HG03558 (cell line): ENCODE measurements at regions not wholly inside any gene's neighbourhood (a gene's known extent, or its start where the extent isn't known, plus 50 kb on each side); places are given as distances from the start of the nearest gene placed in this dataset.
"Not testable (repeated sequence)": the region's sequence is repeated elsewhere in the genome, so short reads cannot be mapped to it uniquely, and the experiment has no call there.

ENCODE experiments used
- ATAC-seq: cut with Tn5 transposase; IDR thresholded peaks from one replicate; pipeline ENCODE4 v1.9.1; 2021; ENCODE audit warnings: moderate number of reproducible peaks; ENCODE audit not compliant: unreplicated experiment; ENCODE audit errors: extremely low read depth

GRCh38 chr1:157411064-157411463, 141.3 kb downstream of the FCRL5 start:
- ATAC-seq, result no peak

DNA sequence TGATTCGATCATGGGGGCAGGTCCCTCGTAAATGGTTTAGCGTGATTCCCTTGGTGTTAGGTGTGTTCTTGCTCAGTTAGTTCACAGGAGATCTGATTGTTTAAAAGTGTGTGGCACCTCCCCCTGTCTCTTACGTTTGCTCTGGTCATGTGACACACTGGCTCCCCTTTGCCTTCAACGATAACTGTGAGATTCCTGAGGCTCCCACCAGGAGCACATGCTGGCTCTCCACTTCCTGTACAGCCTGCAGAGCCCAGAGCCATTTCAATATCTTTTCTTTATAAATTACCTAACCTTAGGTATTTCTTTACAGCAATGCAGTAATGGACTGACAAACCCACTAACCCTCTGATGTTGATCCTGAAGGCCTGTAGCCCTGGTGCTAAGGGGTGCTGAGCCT, 141.9 kb downstream of the FCRL5 start:
- no peak for ATAC-seq

DNA sequence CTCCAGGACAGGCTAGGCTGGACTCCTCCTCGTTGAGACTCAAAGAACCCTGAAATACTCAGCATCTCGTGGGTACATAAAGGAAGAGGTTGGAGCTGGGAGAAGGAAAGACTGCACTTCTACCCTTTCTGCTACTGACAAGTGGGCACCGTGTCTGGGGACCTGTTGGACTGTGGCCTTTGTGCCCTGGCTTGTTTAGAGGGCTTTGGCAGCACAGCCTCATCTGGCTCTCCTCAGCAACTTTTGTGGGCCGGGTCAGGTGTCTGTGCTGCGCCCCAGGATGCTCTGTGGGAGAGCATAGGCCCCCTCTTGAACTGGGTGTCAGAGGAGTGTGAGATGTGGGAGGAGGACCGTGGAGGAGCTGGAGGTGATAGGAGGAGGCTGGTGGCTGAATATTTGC, 142.4 kb downstream of the FCRL5 start:
- ATAC-seq, result no peak

GRCh38 chr1:157407917-157408525, 144.3 kb downstream of the FCRL5 start:
- ATAC-seq, result no peak

DNA sequence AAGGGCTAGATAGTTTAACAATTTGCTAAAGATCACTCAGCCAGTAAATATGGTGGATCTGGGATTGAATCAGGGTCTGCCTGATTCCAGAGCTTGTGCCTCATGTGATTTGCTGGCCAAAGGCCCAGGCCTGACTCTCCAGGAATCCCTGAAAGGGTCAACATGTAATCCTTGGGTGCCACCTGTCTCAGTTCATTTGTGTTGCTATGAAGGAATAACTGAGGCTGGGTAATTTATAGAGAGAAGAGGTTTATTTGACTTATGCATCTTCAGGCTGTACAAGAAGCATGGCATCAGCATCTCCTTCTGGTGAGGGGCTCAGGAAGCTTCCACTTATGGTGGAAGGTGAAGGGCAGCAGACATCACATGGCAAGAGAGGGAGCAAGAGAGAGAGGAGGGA, 144.9 kb downstream of the FCRL5 start:
- no peak for ATAC-seq

GRCh38 chr1:157405662-157406061, 146.7 kb downstream of the FCRL5 start:
- ATAC-seq, result no peak

- ATAC-seq, result no peak
These were observed 147.7 kb downstream of the FCRL5 start for GRCh38 chr1:157404614-157405013.

GRCh38 chr1:157404063-157404501, 148.2 kb downstream of the FCRL5 start:
- no peak for ATAC-seq

DNA sequence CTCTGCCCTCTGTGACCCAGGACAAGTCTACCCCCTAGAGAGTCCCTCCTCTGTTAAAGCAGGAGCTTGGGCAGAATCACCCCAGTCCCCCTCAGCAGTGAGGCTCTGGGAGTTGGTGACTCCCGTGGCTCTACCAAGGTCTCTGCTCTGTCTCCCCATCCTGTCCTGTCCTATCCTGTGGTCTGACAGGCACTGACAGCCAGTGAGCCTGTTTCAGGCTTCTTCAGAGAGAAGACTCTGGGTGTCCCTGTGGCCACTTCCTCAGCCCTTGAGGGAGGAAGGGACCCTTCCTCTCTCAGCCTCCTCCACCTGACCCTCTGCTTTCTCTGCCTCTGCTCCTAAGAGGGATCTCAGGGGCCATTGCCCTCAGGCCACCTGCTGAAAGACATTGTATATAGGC, 148.7 kb downstream of the FCRL5 start:
- no peak for ATAC-seq

DNA sequence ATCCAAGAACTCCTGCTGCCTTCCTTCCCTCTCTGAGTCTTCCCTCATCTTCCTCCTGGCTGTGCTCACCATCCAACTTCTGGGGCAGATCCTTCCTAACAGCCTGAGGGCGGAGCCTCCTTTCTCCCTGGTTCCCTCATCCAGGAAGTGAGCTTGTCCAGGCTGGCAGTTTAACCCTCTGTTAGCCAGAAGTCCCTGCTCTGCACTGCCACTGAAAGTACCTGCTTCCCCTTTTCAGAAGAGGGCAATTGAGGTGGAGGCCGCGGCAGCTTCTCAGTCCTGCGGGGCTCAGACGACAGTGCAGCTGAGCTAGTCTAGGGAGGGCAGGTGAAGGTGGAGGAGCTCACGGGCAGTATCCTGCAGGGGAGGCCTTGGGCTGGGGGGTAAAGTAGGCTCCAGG, 149.1 kb downstream of the FCRL5 start:
- ATAC-seq, result no peak

DNA sequence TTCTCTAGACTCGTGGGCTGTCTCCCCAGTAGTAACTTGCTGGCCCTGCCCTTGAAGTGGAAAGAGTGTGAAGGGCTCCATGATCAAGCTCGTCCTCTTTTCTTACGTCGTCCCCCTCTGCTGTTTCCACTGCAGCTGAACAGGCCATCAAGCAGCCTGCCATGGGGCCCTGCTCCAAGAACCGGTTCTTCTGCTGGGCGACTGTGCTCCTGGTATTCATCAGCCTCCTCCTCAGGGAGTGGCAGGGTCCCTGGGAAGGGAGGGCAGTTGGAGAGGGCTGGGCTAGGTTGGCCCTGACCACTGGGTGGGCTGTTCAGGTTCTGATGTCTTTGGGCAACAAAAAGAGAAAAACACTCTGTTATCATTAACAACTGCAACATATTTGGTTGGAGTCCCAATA, 151.5 kb downstream of the FCRL5 start:
- ATAC-seq, result no peak

DNA sequence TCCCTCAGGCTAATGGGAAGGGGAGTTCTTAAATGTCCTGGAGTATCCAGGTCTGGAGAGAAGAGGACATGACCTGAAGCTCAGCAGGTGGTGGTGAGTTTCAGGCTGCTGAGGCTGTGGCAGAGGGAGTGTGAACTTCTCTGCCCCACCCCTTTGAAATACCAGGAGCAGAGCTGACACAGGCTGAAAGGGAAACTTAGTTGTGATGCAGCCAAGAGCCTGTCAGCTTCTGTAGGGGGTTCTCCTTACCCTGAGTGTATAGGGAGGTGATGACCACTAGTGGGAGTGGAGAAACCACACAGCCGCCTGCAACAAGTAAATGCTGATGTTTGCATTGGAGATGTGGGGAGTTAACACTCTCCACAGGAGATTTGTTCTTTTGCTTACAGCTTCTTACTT, 152.3 kb downstream of the FCRL5 start:
- ATAC-seq, result no peak

- ATAC-seq, result no peak
These were observed 152.9 kb downstream of the FCRL5 start for GRCh38 chr1:157399343-157399983.

DNA sequence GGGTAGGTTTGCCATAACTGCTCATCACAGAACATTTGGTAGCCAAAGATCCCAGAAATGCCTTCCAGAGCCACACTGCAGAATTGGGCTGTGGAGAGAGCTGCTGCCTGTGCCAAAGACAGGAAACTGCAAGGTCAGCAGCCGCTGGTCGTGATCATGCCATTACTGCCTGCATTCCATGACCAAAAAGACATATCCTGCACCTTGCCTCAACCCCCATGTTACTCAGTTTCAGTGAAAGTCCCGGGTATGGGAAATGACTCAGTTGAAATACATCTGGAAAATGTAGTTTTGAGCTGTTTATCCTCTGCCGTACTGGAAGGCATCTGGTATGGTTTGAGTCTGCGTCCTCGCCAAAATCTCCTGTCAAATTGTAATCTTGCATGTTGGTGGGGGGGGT, 161.7 kb downstream of the FCRL5 start:
- ATAC-seq, result no peak

DNA sequence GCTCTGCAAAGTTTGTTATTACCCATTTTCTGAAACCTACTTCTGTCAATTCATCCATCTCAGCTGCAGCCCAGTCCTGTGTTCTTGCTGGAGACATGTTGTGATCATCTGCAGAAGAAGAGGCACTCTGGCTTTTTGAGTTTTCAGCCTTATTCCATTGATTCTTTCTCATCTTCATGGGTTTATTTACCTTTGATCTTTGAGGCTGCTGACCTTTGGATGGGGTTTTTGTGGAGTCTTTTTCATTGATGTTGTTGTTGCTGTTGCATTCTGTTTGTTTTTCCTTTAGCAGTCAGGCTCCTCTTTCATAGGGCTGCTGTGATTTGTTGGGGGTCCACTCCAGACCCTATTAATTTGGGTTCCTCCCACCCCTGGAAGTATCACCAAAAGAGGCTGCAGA, 164.3 kb downstream of the FCRL5 start:
- ATAC-seq, result no peak

- ATAC-seq, result no peak
These were observed 168.1 kb downstream of the FCRL5 start for GRCh38 chr1:157384258-157384657.

GRCh38 chr1:157382351-157382750, 170.0 kb downstream of the FCRL5 start:
- ATAC-seq, result no peak

GRCh38 chr1:157380523-157380922, 171.8 kb downstream of the FCRL5 start:
- no peak for ATAC-seq

DNA sequence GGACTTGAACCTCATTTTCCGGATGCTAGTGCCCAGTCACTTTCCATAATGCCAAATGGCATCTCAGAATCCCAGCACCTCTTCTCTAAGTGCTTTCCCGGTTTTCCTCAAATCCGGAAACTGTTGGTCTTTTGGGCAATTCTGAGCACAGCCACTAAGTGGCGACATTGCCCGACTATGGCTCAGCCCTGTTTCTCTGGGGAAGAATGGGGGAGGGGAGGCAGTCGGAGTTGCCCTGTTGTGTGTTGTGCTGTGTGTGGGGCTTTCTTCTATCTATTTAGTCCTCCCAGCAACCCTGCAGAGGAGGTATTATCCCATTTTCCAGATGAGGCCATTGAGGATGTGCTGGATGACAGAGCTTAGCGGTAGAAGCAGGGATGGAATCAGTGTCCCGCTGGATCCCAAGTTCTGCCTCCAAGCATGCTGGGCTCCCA, 175.0 kb downstream of the FCRL5 start:
- ATAC-seq, result not testable (repeated sequence)

DNA sequence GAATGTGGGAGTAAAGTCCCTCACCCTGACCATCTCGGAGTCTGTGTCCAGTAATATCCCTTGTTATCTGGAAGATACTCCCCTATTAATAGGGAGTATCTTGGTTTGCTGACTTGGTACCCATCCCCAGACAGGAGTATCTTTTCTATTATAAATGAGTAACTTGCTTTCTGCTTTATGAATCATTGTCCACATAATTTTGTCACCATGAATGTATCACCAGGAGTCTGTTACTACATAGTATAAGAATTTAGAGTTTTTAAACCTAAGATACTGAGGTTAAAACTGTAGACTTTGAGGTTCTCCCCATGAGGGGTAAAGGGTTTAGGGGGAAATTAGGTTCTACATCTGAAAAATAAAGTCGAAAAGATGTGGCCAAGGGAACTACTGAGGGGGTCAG, 175.6 kb downstream of the FCRL5 start:
- no peak for ATAC-seq

GRCh38 chr1:157372311-157372710, 180.0 kb downstream of the FCRL5 start:
- ATAC-seq, result not testable (repeated sequence)

- no peak for ATAC-seq
These were observed 180.5 kb downstream of the FCRL5 start for GRCh38 chr1:157371826-157372225.
